BJ (cell line): ENCODE measurements at regions not wholly inside any gene's neighbourhood (a gene's known extent, or its start where the extent isn't known, plus 50 kb on each side); places are given as distances from the start of the nearest gene placed in this dataset.

Experiments
- CTCF ChIA-PET: fragments of 350-600 bp; formaldehyde crosslinking; extraction: SDS; loops from one replicate; lab custom pipeline; 2021; ENCODE audit warnings: antibody characterized with exemption, inconsistent platforms; lab: Yijun Ruan, JAX
- POLR2A ChIA-PET: fragments of 300-600 bp; sonication (Branson Sonifier 250); formaldehyde crosslinking; extraction: SDS; loops from one replicate; lab custom pipeline; 2021; ENCODE audit warnings: antibody characterized with exemption; lab: Charles Lee
- DNase-seq: peaks from one replicate; pipeline ENCODE4 v3.0.0-alpha.2; 2011; ENCODE audit warnings: low read depth
- H3K27me3 ChIP-seq: 2 replicates; pipeline ENCODE4 v1.6.0; 2011; ENCODE audit warnings: low read length; ENCODE audit not compliant: control insufficient read depth, insufficient read depth
- H3K36me3 ChIP-seq: 2 replicates; pipeline ENCODE4 v1.5.1; 2011; ENCODE audit warnings: low read length; ENCODE audit not compliant: control insufficient read depth, insufficient read depth
- H3K4me3 ChIP-seq: 2 replicates; pipeline ENCODE4 v1.5.1; 2011; ENCODE audit warnings: low read depth, mild to moderate bottlenecking, control low read depth, low read length
- TF ChIP-seq, protein P1 (sequence below): IDR thresholded peaks from 2 replicates; pipeline ENCODE4 v1.5.1; 2011; ENCODE audit warnings: low read depth, mild to moderate bottlenecking, control low read depth, inconsistent platforms, low read length, moderate library complexity; ENCODE audit not compliant: insufficient read depth

- ChIA-PET CTCF (no interaction called here), POLR2A (no interaction called here)
- no peaks in the 10 kb centered on the region for H3K36me3 ChIP-seq
- no peak overlapping the region for H3K4me3 ChIP-seq
- TF ChIP-seq, protein P1, sequence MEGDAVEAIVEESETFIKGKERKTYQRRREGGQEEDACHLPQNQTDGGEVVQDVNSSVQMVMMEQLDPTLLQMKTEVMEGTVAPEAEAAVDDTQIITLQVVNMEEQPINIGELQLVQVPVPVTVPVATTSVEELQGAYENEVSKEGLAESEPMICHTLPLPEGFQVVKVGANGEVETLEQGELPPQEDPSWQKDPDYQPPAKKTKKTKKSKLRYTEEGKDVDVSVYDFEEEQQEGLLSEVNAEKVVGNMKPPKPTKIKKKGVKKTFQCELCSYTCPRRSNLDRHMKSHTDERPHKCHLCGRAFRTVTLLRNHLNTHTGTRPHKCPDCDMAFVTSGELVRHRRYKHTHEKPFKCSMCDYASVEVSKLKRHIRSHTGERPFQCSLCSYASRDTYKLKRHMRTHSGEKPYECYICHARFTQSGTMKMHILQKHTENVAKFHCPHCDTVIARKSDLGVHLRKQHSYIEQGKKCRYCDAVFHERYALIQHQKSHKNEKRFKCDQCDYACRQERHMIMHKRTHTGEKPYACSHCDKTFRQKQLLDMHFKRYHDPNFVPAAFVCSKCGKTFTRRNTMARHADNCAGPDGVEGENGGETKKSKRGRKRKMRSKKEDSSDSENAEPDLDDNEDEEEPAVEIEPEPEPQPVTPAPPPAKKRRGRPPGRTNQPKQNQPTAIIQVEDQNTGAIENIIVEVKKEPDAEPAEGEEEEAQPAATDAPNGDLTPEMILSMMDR: no peak
- no peaks in the 10 kb centered on the region for H3K27me3 ChIP-seq
- no peak for DNase-seq
Observed at GRCh38 chr4:33161202-33161601, 2441.0 kb downstream of the PCDH7 start.

DNA sequence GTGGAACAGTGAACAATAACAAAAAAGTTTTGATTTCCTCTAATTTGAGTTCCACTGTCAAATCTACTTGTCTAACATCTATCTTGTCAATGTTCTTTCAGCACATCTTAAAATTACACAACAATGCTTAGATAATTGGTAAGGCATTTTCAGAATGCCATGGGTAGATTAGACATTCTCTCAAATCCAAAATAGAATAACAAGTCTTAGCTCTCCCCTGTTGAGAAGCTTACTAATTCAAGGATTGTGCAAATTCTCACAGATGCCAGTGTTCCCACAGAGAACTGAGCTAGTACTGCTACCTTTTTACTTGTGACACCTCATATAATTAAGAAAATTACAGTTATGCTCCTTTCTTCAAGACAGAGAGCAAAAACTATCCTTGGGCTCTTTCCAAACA, 2442.0 kb downstream of the PCDH7 start:
- POLR2A ChIA-PET: no interaction called here
- Histone ChIP-seq H3K36me3 (no peaks in the 10 kb centered on the region), H3K27me3 (no peaks in the 10 kb centered on the region), H3K4me3 (no peak overlapping the region)
- DNase-seq: no peak
- CTCF ChIA-PET: no interaction called here
- TF ChIP-seq, protein P1: no peak

GRCh38 chr4:33171873-33172525, 2451.8 kb downstream of the PCDH7 start:
- DNase-seq: no peak
- H3K27me3 ChIP-seq: no peaks in the 10 kb centered on the region
- ChIA-PET CTCF (no interaction called here), POLR2A (no interaction called here)
- TF ChIP-seq, protein P1: no peak
- H3K4me3 ChIP-seq: no peak overlapping the region
- H3K36me3 ChIP-seq: no peaks in the 10 kb centered on the region

DNA sequence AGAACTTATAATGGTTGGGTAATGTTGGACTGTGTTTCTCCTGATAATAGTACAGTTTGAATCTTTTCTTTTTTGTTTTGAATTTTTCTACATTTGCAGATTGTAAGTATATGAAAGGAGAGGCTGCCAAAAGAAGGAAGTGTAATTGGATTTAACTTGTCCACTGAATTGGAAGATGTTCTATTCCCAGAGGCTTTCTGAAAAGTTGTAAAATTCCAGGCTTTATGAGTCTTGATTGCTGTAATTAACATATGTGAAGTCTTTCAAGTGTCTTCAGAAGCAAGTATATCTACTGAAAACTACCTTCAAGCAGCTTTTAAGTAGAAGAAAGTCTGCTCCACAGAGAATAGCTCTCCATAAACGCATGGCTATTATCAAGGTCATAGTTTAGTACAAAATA, 2456.4 kb downstream of the PCDH7 start:
- DNase-seq: no peak
- TF ChIP-seq, protein P1: no peak
- ChIA-PET CTCF (interaction anchor here (1.0 kb wide), 1 partner anchor 11 kb away, joined by 3 read pairs; no protein-coding TSS in a partner anchor), POLR2A (no interaction called here)
- Histone ChIP-seq H3K36me3 (no peaks in the 10 kb centered on the region), H3K4me3 (no peak overlapping the region), H3K27me3 (no peaks in the 10 kb centered on the region)

GRCh38 chr4:33184657-33185290, 2464.6 kb downstream of the PCDH7 start:
- DNase-seq: no peak
- ChIA-PET CTCF (no interaction called here), POLR2A (no interaction called here)
- TF ChIP-seq, protein P1: no peak
- no peak overlapping the region for H3K4me3 ChIP-seq
- H3K27me3 ChIP-seq: no peaks in the 10 kb centered on the region
- no peaks in the 10 kb centered on the region for H3K36me3 ChIP-seq
